DND-41 (cell line): ENCODE measurements at regions not wholly inside any gene's neighbourhood (a gene's known extent, or its start where the extent isn't known, plus 50 kb on each side); places are given as distances from the start of the nearest gene placed in this dataset.

Experiments used
- CTCF ChIP-seq: IDR thresholded peaks from 2 replicates; pipeline ENCODE4 v1.5.1; 2012; ENCODE audit warnings: borderline replicate concordance, low read length, moderate library complexity, mild to moderate bottlenecking; ENCODE audit not compliant: poor library complexity, severe bottlenecking; ENCODE audit errors: extremely low read depth
- EZH2 ChIP-seq: IDR thresholded peaks from 3 replicates; pipeline ENCODE4 v1.6.1; 2012; ENCODE audit warnings: borderline replicate concordance, low read depth, mild to moderate bottlenecking, moderate library complexity, low read length, inconsistent platforms; ENCODE audit not compliant: severe bottlenecking

- TF ChIP-seq CTCF (no peak), EZH2 (no peak)
Observed at GRCh38 chr10:125502276-125502675, 180.7 kb downstream of the TEX36 start.
